ENCODE measurements at regions not wholly inside any gene's neighbourhood (a gene's known extent, or its start where the extent isn't known, plus 50 kb on each side); places are given as distances from the start of the nearest gene placed in this dataset.

DNA sequence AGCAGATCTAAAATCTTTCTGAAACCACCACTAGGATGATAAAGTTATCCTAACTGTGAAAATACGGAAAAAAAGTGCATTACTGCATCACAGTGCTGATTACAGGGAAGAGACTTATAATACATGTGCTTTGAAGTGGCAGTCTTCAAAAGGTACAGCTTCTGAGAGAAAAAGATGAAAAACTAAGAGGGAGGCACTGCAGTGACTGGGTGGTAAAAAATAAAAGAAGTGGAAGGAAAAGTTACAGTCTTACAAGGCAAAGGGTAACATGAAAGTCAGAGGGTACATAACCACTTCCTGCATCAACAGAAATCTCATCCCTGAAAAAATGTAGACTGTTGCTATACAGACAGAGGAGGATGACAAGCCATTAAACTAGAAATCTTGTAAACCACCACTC is 465.3 kb downstream of the ACTR3B start:
- TF ChIP-seq, protein P1, sequence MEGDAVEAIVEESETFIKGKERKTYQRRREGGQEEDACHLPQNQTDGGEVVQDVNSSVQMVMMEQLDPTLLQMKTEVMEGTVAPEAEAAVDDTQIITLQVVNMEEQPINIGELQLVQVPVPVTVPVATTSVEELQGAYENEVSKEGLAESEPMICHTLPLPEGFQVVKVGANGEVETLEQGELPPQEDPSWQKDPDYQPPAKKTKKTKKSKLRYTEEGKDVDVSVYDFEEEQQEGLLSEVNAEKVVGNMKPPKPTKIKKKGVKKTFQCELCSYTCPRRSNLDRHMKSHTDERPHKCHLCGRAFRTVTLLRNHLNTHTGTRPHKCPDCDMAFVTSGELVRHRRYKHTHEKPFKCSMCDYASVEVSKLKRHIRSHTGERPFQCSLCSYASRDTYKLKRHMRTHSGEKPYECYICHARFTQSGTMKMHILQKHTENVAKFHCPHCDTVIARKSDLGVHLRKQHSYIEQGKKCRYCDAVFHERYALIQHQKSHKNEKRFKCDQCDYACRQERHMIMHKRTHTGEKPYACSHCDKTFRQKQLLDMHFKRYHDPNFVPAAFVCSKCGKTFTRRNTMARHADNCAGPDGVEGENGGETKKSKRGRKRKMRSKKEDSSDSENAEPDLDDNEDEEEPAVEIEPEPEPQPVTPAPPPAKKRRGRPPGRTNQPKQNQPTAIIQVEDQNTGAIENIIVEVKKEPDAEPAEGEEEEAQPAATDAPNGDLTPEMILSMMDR (IDR thresholded peaks at IDR 0.05 in 4 of 5, conservative IDR thresholded peaks at IDR 0.05 in 1 of 5) = no peak
- no peak for TF ChIP-seq POLR2A (IDR thresholded peaks at IDR 0.05)

Data from gastrocnemius medialis (tissue), 4 donors.